NCI-H2107 treated with DMSO at 0.1 percent for 48 hours (cell line): ENCODE measurements at regions not wholly inside any gene's neighbourhood (a gene's known extent, or its start where the extent isn't known, plus 50 kb on each side); places are given as distances from the start of the nearest gene placed in this dataset.

ENCODE experiments used
- DNase-seq: peaks from one replicate; lab custom pipeline; 2025; ENCODE audit not compliant: unreplicated experiment; lab: John Stamatoyannopoulos, UW

DNA sequence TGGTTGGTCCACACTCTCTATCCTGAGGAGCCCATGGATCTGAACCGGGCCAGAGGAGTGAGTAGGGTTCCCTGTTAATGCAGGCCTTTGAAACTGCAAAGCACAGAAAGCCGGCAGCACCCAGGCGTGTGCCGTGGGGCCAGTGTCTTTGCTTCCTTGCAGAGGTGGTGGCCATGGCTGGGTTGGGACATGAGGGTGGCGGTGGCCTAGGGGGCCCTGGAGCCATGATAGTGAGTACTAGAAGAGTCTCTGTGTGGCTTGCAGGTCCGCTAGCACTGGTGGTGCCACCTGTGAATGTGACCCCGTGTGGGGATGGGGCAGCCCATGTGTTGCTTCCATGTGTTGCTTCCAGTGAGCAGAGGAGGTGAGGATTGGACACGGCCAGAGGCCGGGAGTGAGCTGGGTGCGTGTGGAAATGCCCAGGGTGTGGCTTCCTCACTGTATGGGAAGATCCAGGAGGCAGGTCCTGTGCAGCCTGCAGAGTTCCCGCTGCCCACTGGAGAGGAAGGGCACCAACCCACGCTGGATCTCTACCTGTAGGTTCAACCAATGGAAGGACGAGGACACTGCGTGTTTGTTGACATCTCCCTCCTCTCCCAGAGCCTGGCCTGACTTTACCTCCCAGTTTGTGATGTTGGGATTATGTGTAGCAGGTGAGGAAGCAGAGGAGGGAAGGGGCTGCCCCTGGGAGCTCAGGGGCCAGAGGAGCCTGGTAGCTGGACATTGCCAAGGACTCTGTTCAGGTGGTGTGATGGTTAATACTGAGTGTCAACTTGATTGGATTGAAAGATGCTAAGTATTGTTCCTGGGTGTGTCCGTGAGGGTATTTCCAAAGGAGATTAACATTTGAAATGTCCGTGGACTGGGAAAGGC, 796.6 kb downstream of the TBC1D22A start:
- no peak for DNase-seq

DNA sequence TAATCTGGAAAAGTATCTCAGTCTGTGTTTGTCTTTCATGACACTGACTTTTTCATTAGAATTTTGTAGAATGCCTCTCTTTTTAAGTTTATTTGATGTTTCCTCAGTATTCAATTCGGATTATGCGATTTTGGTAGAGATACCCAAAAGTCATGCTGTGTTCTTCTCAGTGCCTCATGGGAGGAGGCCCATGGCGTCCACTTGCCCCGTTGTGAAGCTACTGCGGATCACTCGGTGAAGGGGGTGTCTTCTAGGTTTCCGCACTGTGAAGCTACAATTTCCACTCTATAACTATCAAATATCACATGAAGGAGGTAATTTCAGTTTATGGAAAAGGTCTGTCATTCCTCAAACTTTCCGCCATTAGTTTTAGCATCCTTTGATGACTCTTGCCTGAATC, 794.0 kb downstream of the TBC1D22A start:
- DNase-seq = no peak

- no peak for DNase-seq
Observed at GRCh38 chr22:47553436-47553835, 791.0 kb downstream of the TBC1D22A start.

GRCh38 chr22:47552541-47553205, 790.2 kb downstream of the TBC1D22A start:
- DNase-seq = no peak

GRCh38 chr22:47552024-47552423, 789.6 kb downstream of the TBC1D22A start:
- no peak for DNase-seq

GRCh38 chr22:47551431-47551775, 789.0 kb downstream of the TBC1D22A start:
- no peak for DNase-seq

- no peak for DNase-seq
Observed at GRCh38 chr22:47550524-47551430, 788.3 kb downstream of the TBC1D22A start.

- DNase-seq = no peak
Observed at GRCh38 chr22:47549741-47550340, 787.4 kb downstream of the TBC1D22A start.

DNA sequence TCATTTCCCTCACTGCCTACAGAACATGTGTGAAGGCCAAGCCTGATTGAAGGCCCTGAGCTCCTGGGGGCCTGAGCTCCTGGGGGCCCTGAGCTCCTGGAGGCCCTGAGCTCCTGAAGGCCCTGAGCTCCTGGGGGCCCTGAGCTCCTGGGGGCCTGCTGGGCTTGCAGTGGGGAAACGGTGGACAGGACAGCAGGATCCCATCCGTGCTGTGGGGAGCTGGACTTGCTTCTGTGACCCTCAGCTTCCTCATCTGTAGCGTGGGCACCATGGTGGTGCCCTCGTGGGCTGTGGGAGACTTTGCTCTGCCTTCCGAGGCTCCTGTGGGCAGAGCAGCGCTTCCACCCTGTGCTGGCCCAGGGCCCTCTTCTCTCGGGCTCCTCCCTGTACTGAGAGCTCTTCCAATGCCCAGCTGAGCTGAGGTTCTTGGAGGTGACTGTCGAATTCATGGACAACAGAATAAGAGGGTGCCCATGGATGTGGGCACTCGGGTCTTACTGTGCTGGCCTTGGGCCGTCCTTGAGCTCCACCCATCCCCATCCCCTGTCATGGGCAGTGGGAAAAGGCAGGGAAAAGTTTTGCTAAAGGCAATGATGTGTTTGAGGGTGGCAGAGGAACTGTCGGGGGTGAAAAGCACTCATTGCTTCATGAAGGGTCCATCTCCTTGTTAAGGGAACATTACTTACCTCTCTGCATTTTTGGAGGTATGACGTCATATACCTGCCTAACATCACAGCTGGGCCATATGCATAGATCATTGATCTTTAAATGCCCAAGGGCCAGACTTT, 786.7 kb downstream of the TBC1D22A start:
- DNase-seq = no peak

DNA sequence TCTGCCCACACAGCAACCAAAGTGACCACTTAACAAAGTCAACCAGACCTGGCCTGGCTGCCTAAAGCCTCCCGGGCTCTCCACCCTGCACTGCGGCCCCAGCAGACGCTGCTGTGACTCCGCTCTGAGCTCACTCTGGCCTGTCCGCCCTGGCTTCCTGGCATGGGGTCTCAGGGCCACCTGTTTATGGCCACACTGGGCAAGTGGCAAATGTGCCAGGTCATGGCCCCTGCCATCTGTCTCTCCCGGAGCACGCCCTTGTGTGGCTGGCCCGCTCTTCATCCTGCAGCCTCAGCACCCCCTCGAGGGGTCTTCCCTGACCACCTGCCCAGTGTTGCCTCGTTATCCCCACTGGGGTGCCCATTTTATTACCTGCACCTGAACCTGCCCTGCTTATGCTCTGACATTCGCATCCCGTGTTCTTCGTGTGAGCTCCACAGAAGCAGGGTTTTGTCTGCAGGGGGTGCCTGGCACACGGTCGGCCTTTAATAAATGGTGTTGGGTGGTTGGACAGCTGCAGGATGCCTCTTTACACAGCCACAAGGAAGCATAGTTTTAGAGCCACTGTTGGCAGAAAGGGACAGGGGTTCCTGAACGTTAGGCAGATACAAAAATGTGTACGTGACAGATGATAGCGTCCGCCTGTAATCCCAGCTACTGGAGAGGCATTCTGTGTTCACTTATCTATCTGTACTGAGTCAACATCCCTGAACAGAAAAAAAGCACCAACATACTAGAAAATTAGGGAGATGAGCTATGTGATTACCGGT, 785.6 kb downstream of the TBC1D22A start:
- no peak for DNase-seq

DNA sequence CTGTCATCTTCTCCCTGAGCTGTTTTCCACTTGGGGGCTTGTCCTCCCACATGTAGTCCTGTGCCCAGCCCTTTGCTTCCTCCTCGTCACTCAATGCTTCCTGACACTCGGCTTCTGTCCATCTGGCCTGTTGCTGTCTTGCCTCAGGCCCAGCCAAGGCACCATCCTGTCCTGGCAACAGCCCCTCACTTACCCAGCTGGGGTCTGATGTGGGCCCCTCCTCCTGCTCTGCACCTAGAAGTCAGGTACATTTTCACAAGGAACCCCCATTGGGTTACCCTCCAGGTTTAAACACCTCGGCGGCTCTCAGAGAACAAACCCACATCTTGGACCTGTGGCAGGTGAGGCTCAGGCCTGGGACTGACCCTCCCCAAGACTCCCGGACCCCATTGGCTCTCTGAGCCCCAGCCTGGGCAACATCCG, 784.8 kb downstream of the TBC1D22A start:
- DNase-seq = no peak

GRCh38 chr22:47544696-47545095, 782.2 kb downstream of the TBC1D22A start:
- no peak for DNase-seq

DNA sequence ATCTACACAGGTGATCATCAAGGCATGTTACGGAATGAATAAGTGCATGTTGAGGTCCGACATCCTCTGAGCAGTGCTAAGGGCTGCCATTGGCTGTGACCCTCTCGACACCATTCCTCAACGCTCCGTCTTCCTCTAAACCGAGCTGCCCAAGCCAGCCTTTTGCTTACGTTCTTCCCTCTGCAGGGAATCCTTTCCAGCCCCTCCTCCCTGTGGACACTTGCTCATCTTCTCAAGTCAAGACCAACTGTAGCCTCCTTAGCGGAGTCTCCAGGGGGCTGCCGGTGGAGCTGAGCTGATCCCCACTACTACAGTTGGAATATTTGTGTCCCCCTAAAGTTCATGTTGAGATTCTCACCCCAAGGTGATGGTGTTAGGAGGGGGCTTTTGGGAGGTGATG, 781.0 kb downstream of the TBC1D22A start:
- no peak for DNase-seq

DNA sequence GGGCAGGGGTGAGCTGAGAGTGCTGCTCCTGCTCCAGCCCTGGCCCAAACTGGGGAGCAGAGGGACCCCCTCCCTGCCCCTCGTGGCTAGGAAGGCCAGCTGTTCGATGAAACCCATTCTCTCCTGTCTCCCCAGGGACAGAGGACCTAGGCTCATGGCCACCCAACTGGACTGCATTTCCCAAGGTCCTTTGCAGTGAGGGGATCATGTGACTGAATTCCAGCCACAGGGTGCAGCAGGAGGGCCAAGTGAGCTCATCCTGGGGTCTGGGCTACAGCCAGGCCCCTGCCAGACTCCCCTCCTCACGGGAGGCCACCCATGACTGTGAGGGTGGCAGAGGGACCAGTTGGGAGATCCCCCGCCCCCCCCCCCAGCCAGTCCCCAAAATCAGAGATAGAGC, 777.6 kb downstream of the TBC1D22A start:
- DNase-seq = no peak

DNA sequence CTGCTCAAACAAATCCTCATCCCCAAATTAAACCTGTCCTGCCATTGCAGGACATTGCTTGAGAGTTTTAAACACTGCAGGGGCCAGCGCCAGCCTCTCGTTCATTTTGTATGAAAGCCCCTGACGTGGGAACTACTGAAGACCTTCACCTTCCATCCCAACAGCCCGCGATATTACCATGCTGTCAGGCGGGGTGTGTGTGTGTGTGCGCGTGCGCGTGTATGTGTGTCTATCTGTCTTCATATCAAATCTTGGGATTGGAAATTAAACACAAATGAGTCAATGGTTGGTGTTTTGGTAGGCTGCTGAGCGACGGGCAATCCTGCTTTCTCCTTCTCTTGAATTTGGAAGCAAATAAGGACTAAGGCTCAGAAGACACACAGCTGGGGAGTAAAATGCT, 776.9 kb downstream of the TBC1D22A start:
- no peak for DNase-seq

GRCh38 chr22:47535681-47536080, 773.2 kb downstream of the TBC1D22A start:
- no peak for DNase-seq

GRCh38 chr22:47534804-47535410, 772.5 kb downstream of the TBC1D22A start:
- no peak for DNase-seq

DNA sequence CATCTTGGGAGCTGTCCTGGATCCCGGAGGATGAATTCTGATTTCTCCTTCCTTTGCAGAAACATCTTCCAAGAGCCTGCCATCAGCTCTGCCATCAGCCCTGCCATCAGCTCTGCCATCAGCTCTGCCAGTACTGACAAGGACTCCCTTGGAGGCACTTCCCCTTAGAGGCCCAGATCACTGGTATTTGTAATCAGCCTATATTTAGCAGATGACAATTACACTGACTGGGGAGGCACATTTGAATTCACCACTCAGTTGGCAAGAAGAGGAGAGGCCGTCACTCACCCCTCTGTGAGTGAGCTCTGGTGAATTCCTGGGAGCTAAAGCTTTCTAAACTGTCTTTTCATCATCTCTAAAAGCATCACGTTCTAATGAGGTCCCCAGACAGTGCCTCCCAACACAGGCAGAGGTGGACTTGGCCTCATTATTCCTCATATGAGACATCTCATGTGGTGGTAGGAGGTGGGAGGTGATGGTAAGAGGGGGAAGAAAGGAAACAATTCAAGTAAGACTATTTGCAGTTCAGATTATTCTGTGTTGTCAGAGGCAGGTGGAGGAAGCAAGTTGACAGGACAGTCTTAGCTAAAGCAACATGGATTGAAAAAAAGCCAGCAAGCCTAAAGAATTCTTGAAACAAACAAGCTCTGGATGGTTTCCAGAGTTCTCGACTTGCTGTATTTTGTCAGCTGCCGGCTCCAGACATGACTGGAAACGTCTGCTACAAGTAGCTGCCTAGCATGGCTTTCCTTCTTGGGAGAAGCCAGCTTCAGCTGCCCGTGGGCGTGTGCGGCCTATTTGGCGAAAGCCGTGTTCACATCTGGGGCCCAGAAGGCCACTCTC, 771.7 kb downstream of the TBC1D22A start:
- no peak for DNase-seq
